Central memory CD8-positive, alpha-beta T cell (primary cell): ENCODE measurements at regions not wholly inside any gene's neighbourhood (a gene's known extent, or its start where the extent isn't known, plus 50 kb on each side); places are given as distances from the start of the nearest gene placed in this dataset.

Experiments
- ATAC-seq: fragments of 150-1000 bp; cut with Tn5 transposase; replicated peaks from 2 replicates; pipeline ENCODE4 v1.10.0; 2022; ENCODE audit warnings: mild to moderate bottlenecking, moderate FRiP score, moderate number of reproducible peaks; ENCODE audit not compliant: poor library complexity, severe bottlenecking; ENCODE audit errors: extremely low read depth
- DNase-seq, 2 donors: peaks; one replicate each; pipeline ENCODE4 v3.0.0; 2021; ENCODE audit warnings: low spot score in 2 of 2
- H3K27ac Mint-ChIP-seq: one replicate; pipeline ENCODE4 v1.8.0; 2022; ENCODE audit warnings: low read depth, mild to moderate bottlenecking, moderate library complexity, mixed read lengths
- H3K27me3 Mint-ChIP-seq: one replicate; pipeline ENCODE4 v1.8.0; 2022; ENCODE audit warnings: mixed read lengths
- H3K36me3 Mint-ChIP-seq: one replicate; pipeline ENCODE4 v1.8.0; 2022; ENCODE audit warnings: mild to moderate bottlenecking, moderate library complexity, mixed read lengths; ENCODE audit not compliant: insufficient read depth
- H3K4me1 Mint-ChIP-seq: one replicate; pipeline ENCODE4 v1.8.0; 2022; ENCODE audit warnings: mixed read lengths
- H3K4me3 Mint-ChIP-seq: one replicate; pipeline ENCODE4 v1.8.0; 2022; ENCODE audit warnings: mild to moderate bottlenecking, moderate library complexity, mixed read lengths
- H3K9me3 Mint-ChIP-seq: one replicate; pipeline ENCODE4 v1.8.0; 2022; ENCODE audit warnings: mixed read lengths

DNA sequence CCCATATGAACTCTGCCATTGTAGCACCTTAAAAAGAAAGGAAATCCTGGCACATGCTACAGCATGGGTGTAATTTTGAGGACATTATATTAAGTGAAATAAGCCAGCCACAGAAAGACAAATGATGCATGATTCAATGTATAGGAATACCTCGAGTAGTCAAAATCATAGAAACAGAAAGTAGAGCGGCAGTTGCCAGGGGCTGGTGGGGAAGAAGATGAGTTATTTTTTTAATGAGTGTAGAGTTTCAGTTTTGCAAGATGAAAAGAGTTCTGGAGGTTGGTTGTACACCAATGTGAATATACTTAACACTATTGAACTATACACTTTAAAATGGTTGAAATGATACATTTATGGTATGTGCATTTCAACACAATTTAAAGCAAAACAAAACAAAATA, 133.0 kb downstream of the ZDHHC21 start:
- DNase-seq (no peak), ATAC-seq (no peak)
- H3K36me3 Mint-ChIP-seq, result no peaks in the 10 kb centered on the region
- H3K4me3 Mint-ChIP-seq, result no peak overlapping the region
- no peaks in the 10 kb centered on the region for H3K27me3 Mint-ChIP-seq
- no peaks in the 10 kb centered on the region for H3K4me1 Mint-ChIP-seq
- H3K9me3 Mint-ChIP-seq, result peaks cover 9% of the 10 kb centered on the region
- no peak overlapping the region for H3K27ac Mint-ChIP-seq

DNA sequence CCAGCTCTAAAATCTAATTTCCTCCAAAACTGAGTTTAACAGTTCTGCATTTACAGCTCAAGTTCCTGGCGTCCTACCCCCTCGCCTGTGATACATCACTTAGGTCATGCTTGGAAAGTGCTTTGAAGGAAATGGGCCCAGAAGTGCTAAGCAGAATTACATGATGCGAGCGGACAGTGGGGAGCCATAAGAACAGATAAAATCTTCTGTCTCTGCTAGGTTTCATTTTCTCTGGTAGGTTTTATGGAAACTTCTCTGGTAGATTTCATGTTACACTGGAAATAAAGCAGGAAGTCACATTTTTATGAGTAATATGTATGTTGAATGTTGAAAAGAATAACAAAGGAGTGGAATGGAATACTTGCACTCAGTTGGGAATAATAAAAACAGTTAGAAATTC, 138.3 kb downstream of the ZDHHC21 start:
- Mint-ChIP-seq H3K9me3 (peaks cover 9% of the 10 kb centered on the region), H3K4me1 (no peaks in the 10 kb centered on the region), H3K27ac (no peak overlapping the region), H3K27me3 (no peaks in the 10 kb centered on the region), H3K4me3 (no peak overlapping the region), H3K36me3 (no peaks in the 10 kb centered on the region)
- no peak for ATAC-seq
- DNase-seq, result no peak

DNA sequence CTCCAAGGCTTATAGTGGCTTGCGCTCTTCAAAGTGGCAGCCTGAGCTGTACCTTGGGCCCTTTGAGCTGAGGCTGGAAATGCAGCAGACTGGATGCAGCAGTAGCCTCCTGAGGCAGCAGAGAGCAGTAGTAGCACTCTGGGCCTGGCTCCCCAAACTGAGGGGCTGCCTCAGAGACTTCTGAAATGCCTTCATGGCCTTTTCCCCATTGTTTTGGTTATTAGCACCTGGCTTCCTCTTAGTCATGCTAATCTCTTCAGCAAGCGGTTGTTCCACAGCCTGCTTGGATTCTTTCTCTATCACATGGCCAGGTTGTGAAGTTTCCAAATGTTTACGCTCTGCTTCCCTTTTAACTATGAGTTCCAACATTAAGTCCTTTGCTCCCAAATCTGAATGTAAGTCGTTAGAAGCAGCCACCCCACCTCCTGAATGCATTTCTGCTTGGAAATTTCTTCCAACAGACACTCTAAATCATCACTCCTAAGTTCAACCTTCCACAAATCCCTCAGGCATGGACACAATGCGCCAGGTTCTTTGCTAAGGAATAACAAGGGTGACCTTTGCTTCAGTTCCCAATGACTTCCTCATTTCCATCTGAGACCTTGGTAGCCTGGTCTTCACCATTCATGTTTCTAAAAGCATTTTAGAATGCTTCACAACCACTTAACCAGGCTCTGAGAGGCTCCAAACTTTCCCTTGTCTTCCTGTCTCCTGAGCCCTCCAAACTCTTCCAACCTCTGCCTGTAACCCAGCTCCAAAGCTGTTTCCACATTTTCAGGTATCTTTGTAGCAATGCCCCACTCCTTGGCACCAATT, 145.8 kb downstream of the ZDHHC21 start:
- Mint-ChIP-seq H3K27me3 (no peaks in the 10 kb centered on the region), H3K4me3 (no peak overlapping the region), H3K9me3 (no peaks in the 10 kb centered on the region), H3K36me3 (no peaks in the 10 kb centered on the region), H3K4me1 (no peaks in the 10 kb centered on the region), H3K27ac (no peak overlapping the region)
- ATAC-seq (no peak), DNase-seq (no peak)

DNA sequence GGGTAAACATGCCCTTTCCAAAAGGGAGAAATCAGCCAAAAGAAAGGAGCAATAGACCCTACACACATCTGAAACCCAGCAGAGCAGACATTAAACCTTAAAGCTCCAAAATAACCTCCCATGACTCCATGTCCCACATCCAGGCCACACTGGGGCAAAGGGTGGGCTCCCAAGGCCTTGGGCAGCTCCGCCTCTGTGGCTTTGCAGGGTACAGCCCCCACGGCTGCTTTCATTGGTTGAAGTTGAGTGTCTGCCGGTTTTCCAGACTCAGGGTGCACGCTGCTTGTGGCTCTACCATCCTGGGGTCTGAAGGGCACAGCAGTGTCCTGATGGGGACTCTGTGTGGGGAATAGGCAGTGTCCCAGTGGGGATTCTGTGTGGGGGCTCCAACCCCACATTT, 146.5 kb downstream of the ZDHHC21 start:
- H3K4me3 Mint-ChIP-seq, result no peak overlapping the region
- H3K9me3 Mint-ChIP-seq, result no peaks in the 10 kb centered on the region
- H3K4me1 Mint-ChIP-seq, result no peaks in the 10 kb centered on the region
- no peaks in the 10 kb centered on the region for H3K27me3 Mint-ChIP-seq
- DNase-seq, result no peak
- no peaks in the 10 kb centered on the region for H3K36me3 Mint-ChIP-seq
- H3K27ac Mint-ChIP-seq, result no peak overlapping the region
- ATAC-seq, result no peak

DNA sequence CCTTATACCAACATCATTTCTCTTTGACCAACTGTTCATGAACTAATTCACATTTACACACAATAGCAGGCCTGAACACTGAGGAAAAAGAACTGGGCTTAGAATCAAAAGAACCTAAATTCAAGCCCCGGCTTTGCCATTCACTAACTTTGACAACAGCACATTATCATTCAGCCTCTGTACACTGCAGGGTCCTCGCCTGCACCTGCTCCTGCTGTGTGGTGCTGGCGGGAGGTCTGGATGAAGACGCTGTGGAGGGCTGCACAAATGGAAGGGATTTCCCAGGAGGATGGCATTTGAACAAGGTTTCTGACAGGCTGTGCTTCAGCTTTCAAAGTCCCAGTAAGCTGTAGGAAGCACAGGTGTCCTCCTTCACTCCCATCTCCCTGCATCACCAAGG, 151.2 kb downstream of the ZDHHC21 start:
- Mint-ChIP-seq H3K4me1 (no peaks in the 10 kb centered on the region), H3K27ac (no peak overlapping the region), H3K4me3 (no peak overlapping the region), H3K9me3 (no peaks in the 10 kb centered on the region), H3K36me3 (no peaks in the 10 kb centered on the region), H3K27me3 (peaks cover 2% of the 10 kb centered on the region)
- no peak for DNase-seq
- no peak for ATAC-seq

DNA sequence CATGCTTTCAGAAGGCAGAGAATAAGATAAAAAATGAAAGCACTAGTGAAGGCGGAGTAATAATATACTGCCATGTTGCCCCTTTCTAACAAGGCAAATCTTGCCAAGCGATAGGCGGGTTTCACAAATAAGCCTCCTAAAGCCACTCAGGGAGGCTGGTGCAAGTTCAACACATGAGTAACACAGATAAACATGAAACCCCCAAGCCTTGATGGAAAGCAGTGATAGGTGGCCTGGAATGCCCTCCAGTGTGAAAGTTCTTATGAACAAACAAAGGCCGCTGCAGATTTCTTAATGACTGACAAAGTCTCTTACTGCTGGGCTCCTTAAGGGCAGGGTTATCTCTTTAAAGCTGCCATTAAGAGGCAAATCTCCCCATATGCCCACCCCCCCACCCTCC, 154.7 kb downstream of the ZDHHC21 start:
- no peaks in the 10 kb centered on the region for H3K9me3 Mint-ChIP-seq
- H3K27ac Mint-ChIP-seq, result no peak overlapping the region
- DNase-seq (no peak), ATAC-seq (no peak)
- peaks cover 33% of the 10 kb centered on the region for H3K27me3 Mint-ChIP-seq
- no peak overlapping the region for H3K4me3 Mint-ChIP-seq
- no peaks in the 10 kb centered on the region for H3K4me1 Mint-ChIP-seq
- H3K36me3 Mint-ChIP-seq, result no peaks in the 10 kb centered on the region

DNA sequence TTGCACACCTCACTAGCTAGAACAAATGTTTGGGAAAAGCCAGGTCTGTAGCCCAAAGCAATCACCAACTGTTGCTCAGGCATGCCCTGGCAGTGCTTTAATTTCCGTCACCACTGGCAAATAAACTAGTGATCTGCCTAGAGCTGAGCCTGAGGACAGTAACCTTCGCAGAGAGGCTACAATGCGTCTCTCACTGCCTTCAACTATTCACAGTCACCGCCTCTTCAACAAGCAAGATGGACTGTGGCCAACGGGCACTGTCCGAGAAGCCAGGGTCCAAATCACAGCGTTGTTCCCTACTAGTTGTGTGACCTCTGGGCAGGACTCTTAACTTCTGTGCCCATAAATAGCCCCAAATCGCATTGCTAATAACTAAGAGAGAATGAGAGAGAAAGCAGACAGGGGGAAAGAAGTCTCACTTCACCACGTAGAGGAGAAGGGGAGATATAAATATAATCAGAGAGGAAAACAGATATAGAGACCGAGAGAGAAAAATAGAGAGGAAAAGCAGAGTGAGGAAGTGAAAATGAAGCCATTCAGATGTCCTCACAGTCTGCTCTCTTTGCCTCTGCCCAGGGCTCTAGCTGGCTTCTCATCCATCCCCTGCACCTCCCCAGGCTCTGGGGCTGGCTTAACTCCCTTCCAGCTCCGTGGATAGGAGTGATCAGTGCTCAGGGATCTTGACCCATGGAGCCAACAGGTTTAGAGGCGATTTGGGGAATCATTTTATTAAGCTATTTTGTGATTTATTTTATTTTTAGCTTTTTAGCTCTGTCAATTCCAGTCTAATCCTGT, 157.9 kb downstream of the ZDHHC21 start:
- ATAC-seq, result no peak
- H3K36me3 Mint-ChIP-seq, result no peaks in the 10 kb centered on the region
- H3K4me1 Mint-ChIP-seq, result no peaks in the 10 kb centered on the region
- no peak for DNase-seq
- H3K27me3 Mint-ChIP-seq, result peaks cover 33% of the 10 kb centered on the region
- no peak overlapping the region for H3K4me3 Mint-ChIP-seq
- no peak overlapping the region for H3K27ac Mint-ChIP-seq
- H3K9me3 Mint-ChIP-seq, result no peaks in the 10 kb centered on the region

DNA sequence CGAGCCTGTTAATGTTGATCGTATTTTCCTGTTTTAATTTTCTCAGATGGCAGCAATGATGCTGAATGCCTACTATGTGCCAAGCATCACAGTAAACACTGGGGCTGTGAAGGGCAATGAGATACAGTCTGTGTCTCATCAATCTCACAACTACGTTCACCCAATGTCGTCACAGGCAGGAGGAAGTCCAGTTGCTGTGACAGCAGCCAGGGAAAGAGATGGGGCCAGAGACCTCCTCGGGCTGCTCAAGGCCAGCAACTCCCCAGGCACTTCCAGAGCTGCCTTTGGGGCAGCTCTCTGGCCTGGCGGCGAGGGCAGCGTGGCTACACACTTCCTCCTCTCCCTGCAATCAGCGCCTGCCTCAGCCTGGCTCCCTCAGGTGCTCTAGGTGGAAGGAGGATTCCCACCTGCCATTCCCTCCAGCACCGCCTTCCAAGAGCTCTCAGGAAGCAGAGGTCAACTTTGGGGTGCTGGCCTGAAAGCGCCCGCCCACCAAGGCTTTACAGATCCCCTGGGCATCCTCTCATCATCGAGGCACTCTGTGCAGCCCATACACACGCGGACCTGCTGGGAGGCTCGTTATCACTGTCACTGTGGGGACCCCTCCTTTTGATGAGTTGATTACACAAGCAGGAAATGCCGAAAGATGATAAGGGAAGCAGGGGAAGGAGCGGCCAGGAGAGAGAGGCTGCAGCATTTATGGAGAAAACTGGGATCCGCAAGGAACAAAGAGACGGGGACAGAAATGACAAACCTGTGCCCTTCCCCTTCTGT, 159.2 kb downstream of the ZDHHC21 start:
- no peaks in the 10 kb centered on the region for H3K9me3 Mint-ChIP-seq
- H3K4me3 Mint-ChIP-seq, result no peak overlapping the region
- no peaks in the 10 kb centered on the region for H3K36me3 Mint-ChIP-seq
- DNase-seq (no peak), ATAC-seq (no peak)
- H3K27me3 Mint-ChIP-seq, result peaks cover 33% of the 10 kb centered on the region
- no peaks in the 10 kb centered on the region for H3K4me1 Mint-ChIP-seq
- H3K27ac Mint-ChIP-seq, result no peak overlapping the region

DNA sequence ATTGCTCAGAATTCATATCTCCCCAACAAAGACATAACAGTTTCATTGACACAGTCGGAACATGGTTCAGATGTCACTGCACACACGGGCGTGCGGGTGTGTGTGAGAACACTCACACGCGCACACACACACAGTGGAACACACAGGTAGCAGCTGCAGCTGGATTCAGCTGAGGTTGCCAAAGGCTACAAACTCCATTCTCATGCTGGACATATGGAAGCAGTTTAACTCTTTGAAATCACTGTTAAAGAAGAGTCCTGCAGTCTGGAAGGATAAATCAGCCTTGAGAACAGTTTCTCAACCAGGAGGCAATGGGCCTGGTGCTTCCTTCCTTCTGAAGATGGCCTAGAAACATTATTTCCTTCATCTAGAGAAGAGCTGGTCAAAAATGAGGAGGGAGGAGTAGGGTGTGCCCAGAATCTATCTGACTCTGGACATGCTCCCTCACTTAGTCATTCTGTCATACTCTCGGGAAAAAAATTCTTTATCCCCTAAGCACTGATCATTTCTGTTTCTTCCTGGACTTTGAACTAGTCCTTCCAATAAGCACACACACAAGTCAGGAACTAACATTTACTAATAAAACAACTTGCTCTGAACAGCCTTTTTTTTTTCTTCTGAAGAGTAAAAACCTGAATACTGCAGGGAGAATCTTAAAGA, 160.6 kb downstream of the ZDHHC21 start:
- Mint-ChIP-seq H3K9me3 (no peaks in the 10 kb centered on the region), H3K36me3 (no peaks in the 10 kb centered on the region), H3K4me3 (no peak overlapping the region), H3K27me3 (peaks cover 33% of the 10 kb centered on the region), H3K27ac (no peak overlapping the region), H3K4me1 (no peaks in the 10 kb centered on the region)
- DNase-seq (no peak), ATAC-seq (no peak)

DNA sequence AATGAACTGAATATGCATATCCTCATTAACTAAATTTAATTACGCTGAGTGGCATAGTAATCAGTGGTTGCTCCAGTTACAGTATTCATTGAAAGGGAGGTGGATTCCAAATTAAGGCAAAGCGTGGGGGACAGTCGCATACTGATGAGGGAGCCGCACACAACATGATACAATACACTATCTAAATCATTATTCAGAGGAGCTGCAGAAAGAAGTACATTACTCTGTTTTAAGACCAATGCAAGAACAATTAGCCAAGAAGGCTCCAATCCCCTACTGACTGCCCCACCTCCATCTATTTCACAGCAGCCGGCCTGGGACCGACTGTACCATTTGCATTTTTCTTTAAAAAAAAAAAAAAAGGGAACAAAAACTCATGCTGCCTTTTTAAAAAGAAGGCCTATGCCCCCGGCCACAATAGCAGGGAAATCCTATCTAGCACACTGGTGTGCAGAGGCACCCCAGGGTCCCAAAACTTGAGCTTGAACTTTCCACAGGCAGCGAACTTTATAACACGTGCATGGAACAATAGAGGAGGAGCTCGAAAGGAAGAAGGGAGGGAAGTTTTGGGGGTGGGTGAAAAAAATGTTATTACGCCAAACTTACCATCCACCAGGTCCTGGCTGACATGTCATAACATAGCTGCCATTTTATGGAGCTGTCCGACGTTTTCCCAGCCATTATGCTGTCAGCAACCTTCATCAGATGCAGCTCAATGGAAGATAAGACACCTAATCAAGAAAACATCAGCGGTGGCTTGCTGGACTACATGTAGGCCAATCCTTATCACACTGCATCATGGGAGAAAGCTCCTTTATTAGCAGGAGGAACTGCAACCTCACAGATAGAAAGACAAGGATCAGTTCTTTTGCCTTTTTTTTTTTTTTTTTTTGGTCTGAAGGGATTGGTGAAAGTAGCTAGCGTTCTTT, 161.6 kb downstream of the ZDHHC21 start:
- Mint-ChIP-seq H3K4me1 (no peaks in the 10 kb centered on the region), H3K9me3 (no peaks in the 10 kb centered on the region), H3K36me3 (no peaks in the 10 kb centered on the region), H3K27ac (no peak overlapping the region), H3K4me3 (no peak overlapping the region), H3K27me3 (peaks cover 26% of the 10 kb centered on the region)
- ATAC-seq, result no peak
- no peak for DNase-seq

DNA sequence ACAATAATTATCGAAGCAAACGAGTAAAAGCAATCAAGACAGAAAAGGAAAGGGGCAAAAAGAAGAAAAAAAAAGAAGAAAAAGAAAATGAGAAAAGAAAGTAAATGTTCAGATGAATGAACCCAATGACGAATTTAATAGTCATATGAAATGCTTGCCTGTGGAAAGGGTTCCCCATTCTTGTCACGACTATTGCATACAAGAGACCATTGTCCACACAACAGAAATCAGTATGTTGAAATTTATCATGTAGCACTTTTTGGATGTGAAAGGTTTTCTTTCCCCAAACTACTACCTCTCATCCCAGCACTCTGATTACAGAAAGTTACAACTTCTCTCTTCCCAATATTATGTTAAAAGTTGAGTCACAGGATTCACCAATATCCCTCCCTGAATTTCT, 162.4 kb downstream of the ZDHHC21 start:
- H3K36me3 Mint-ChIP-seq, result no peaks in the 10 kb centered on the region
- no peak for ATAC-seq

More for the DNA sequence above, 162.4 kb downstream of the ZDHHC21 start:
- Mint-ChIP-seq H3K9me3 (no peaks in the 10 kb centered on the region), H3K27ac (no peak overlapping the region), H3K4me3 (no peak overlapping the region), H3K4me1 (no peaks in the 10 kb centered on the region), H3K27me3 (peaks cover 21% of the 10 kb centered on the region)
- DNase-seq, result no peak
